ENCODE measurements at regions not wholly inside any gene's neighbourhood (a gene's known extent, or its start where the extent isn't known, plus 50 kb on each side); places are given as distances from the start of the nearest gene placed in this dataset.
"Not testable (repeated sequence)": the region's sequence is repeated elsewhere in the genome, so short reads cannot be mapped to it uniquely, and the experiment has no call there.

GRCh38 chr14:44453433-44454171, 53.5 kb downstream of the FSCB start:
- no peak for DNase-seq (ENCODE audit: extremely low spot score)
- Histone ChIP-seq H3K36me3 (ENCODE audit: insufficient read depth) (no peaks in the 10 kb centered on the region), H3K27ac (ENCODE audit: low read depth) (no peak overlapping the region), H3K4me1 (ENCODE audit: insufficient read depth) (no peaks in the 10 kb centered on the region), H3K4me3 (ENCODE audit: low read depth, low read length) (no peak overlapping the region)
- WGBS, result 91% methylated on average over 6 of the region's 6 CpGs

GRCh38 chr14:44450232-44450631, 56.9 kb downstream of the FSCB start:
- H3K36me3 ChIP-seq (ENCODE audit: insufficient read depth); DNase-seq (ENCODE audit: extremely low spot score); H3K27ac ChIP-seq (ENCODE audit: low read depth); H3K4me1 ChIP-seq (ENCODE audit: insufficient read depth); H3K4me3 ChIP-seq (ENCODE audit: low read depth, low read length): not testable (repeated sequence)
- WGBS, result 98% methylated on average over 3 of the region's 3 CpGs

GRCh38 chr14:44449680-44450079, 57.4 kb downstream of the FSCB start:
- Histone ChIP-seq H3K4me3 (ENCODE audit: low read depth, low read length) (no peak overlapping the region), H3K27ac (ENCODE audit: low read depth) (no peak overlapping the region), H3K36me3 (ENCODE audit: insufficient read depth) (no peaks in the 10 kb centered on the region), H3K4me1 (ENCODE audit: insufficient read depth) (no peaks in the 10 kb centered on the region)
- 95% methylated on average over 2 of the region's 2 CpGs for WGBS
- DNase-seq (ENCODE audit: extremely low spot score), result no peak

GRCh38 chr14:44448951-44449358, 58.1 kb downstream of the FSCB start:
- 77% methylated on average over 5 of the region's 5 CpGs for WGBS
- no peak overlapping the region for H3K27ac ChIP-seq (ENCODE audit: low read depth)
- no peak for DNase-seq (ENCODE audit: extremely low spot score)
- no peaks in the 10 kb centered on the region for H3K4me1 ChIP-seq (ENCODE audit: insufficient read depth)
- H3K36me3 ChIP-seq (ENCODE audit: insufficient read depth), result no peaks in the 10 kb centered on the region
- no peak overlapping the region for H3K4me3 ChIP-seq (ENCODE audit: low read depth, low read length)

- no peak overlapping the region for H3K27ac ChIP-seq (ENCODE audit: low read depth)
- H3K4me3 ChIP-seq (ENCODE audit: low read depth, low read length), result no peak overlapping the region
- no peak for DNase-seq (ENCODE audit: extremely low spot score)
- H3K4me1 ChIP-seq (ENCODE audit: insufficient read depth), result no peaks in the 10 kb centered on the region
- 41% methylated on average over 2 of the region's 2 CpGs for WGBS
- H3K36me3 ChIP-seq (ENCODE audit: insufficient read depth), result no peaks in the 10 kb centered on the region
These were observed 60.1 kb downstream of the FSCB start for GRCh38 chr14:44446965-44447364.

- WGBS, result 100% methylated on average over 1 of the region's 1 CpG
- no peak for DNase-seq (ENCODE audit: extremely low spot score)
- H3K36me3 ChIP-seq (ENCODE audit: insufficient read depth), result no peaks in the 10 kb centered on the region
- no peak overlapping the region for H3K4me3 ChIP-seq (ENCODE audit: low read depth, low read length)
- no peaks in the 10 kb centered on the region for H3K4me1 ChIP-seq (ENCODE audit: insufficient read depth)
- no peak overlapping the region for H3K27ac ChIP-seq (ENCODE audit: low read depth)
These were observed 62.6 kb downstream of the FSCB start for GRCh38 chr14:44444454-44444853.

GRCh38 chr14:44438936-44439335, 68.1 kb downstream of the FSCB start:
- DNase-seq (ENCODE audit: extremely low spot score), result no peak
- Histone ChIP-seq H3K4me1 (ENCODE audit: insufficient read depth) (no peaks in the 10 kb centered on the region), H3K27ac (ENCODE audit: low read depth) (no peak overlapping the region), H3K4me3 (ENCODE audit: low read depth, low read length) (no peak overlapping the region), H3K36me3 (ENCODE audit: insufficient read depth) (no peaks in the 10 kb centered on the region)

- no peaks in the 10 kb centered on the region for H3K36me3 ChIP-seq (ENCODE audit: insufficient read depth)
- WGBS, result 88% methylated on average over 1 of the region's 1 CpG
These were observed 68.9 kb downstream of the FSCB start for GRCh38 chr14:44438221-44438620.

GRCh38 chr14:44436458-44436857, 70.6 kb downstream of the FSCB start:
- Histone ChIP-seq H3K36me3 (ENCODE audit: insufficient read depth) (no peaks in the 10 kb centered on the region), H3K4me1 (ENCODE audit: insufficient read depth) (no peaks in the 10 kb centered on the region), H3K27ac (ENCODE audit: low read depth) (no peak overlapping the region), H3K4me3 (ENCODE audit: low read depth, low read length) (no peak overlapping the region)
- DNase-seq (ENCODE audit: extremely low spot score), result no peak

More at GRCh38 chr14:44438221-44438620, 68.9 kb downstream of the FSCB start:
- no peak overlapping the region for H3K4me3 ChIP-seq (ENCODE audit: low read depth, low read length)
- H3K4me1 ChIP-seq (ENCODE audit: insufficient read depth), result no peaks in the 10 kb centered on the region
- DNase-seq (ENCODE audit: extremely low spot score), result no peak
- H3K27ac ChIP-seq (ENCODE audit: low read depth), result no peak overlapping the region

- Histone ChIP-seq H3K4me1 (ENCODE audit: insufficient read depth) (no peaks in the 10 kb centered on the region), H3K36me3 (ENCODE audit: insufficient read depth) (no peaks in the 10 kb centered on the region), H3K4me3 (ENCODE audit: low read depth, low read length) (no peak overlapping the region), H3K27ac (ENCODE audit: low read depth) (no peak overlapping the region)
- no peak for DNase-seq (ENCODE audit: extremely low spot score)
- WGBS, result 67% methylated on average over 3 of the region's 3 CpGs
These were observed 78.7 kb downstream of the FSCB start for GRCh38 chr14:44428231-44428945.

- H3K4me1 ChIP-seq (ENCODE audit: insufficient read depth), result no peaks in the 10 kb centered on the region
- WGBS, result 98% methylated on average over 4 of the region's 4 CpGs
These were observed 84.4 kb downstream of the FSCB start for GRCh38 chr14:44422699-44423098.

GRCh38 chr14:44420226-44420625, 86.9 kb downstream of the FSCB start:
- no peak for DNase-seq (ENCODE audit: extremely low spot score)
- no peak overlapping the region for H3K4me3 ChIP-seq (ENCODE audit: low read depth, low read length)
- 58% methylated on average over 1 of the region's 1 CpG for WGBS
- no peaks in the 10 kb centered on the region for H3K4me1 ChIP-seq (ENCODE audit: insufficient read depth)
- no peak overlapping the region for H3K27ac ChIP-seq (ENCODE audit: low read depth)
- H3K36me3 ChIP-seq (ENCODE audit: insufficient read depth), result no peaks in the 10 kb centered on the region

More at GRCh38 chr14:44422699-44423098, 84.4 kb downstream of the FSCB start:
- no peaks in the 10 kb centered on the region for H3K36me3 ChIP-seq (ENCODE audit: insufficient read depth)
- H3K27ac ChIP-seq (ENCODE audit: low read depth), result no peak overlapping the region
- H3K4me3 ChIP-seq (ENCODE audit: low read depth, low read length), result no peak overlapping the region
- no peak for DNase-seq (ENCODE audit: extremely low spot score)

GRCh38 chr14:44418856-44419255, 88.2 kb downstream of the FSCB start:
- Histone ChIP-seq H3K4me1 (ENCODE audit: insufficient read depth) (no peaks in the 10 kb centered on the region), H3K36me3 (ENCODE audit: insufficient read depth) (no peaks in the 10 kb centered on the region), H3K4me3 (ENCODE audit: low read depth, low read length) (no peak overlapping the region), H3K27ac (ENCODE audit: low read depth) (no peak overlapping the region)
- WGBS, result 55% methylated on average over 5 of the region's 5 CpGs
- DNase-seq (ENCODE audit: extremely low spot score), result no peak

- 99% methylated on average over 1 of the region's 1 CpG for WGBS
- H3K4me1 ChIP-seq (ENCODE audit: insufficient read depth), result no peaks in the 10 kb centered on the region
- no peaks in the 10 kb centered on the region for H3K36me3 ChIP-seq (ENCODE audit: insufficient read depth)
- no peak overlapping the region for H3K4me3 ChIP-seq (ENCODE audit: low read depth, low read length)
- no peak overlapping the region for H3K27ac ChIP-seq (ENCODE audit: low read depth)
- no peak for DNase-seq (ENCODE audit: extremely low spot score)
These were observed 89.3 kb downstream of the FSCB start for GRCh38 chr14:44417809-44418208.
